Brain microvascular endothelial cell (primary cell): ENCODE measurements at regions not wholly inside any gene's neighbourhood (a gene's known extent, or its start where the extent isn't known, plus 50 kb on each side); places are given as distances from the start of the nearest gene placed in this dataset.

Experiments used
- DNase-seq: peaks from one replicate; pipeline ENCODE4 v3.0.0-alpha.2; 2020
- H3K27ac ChIP-seq: fragments of 250-450 bp; sonication (Bioruptor Pico); 2 replicates; pipeline ENCODE4 v1.5.1; 2020; ENCODE audit warnings: mild to moderate bottlenecking, moderate library complexity
- H3K27me3 ChIP-seq: fragments of 250-450 bp; sonication (Bioruptor Pico); replicated peaks from 2 replicates; pipeline ENCODE4 v1.5.1; 2020; ENCODE audit warnings: mild to moderate bottlenecking
- H3K36me3 ChIP-seq: fragments of 250-450 bp; sonication (Bioruptor Pico); replicated peaks from 2 replicates; pipeline ENCODE4 v1.5.1; 2020; ENCODE audit warnings: mild to moderate bottlenecking
- H3K4me3 ChIP-seq: 2 replicates; pipeline ENCODE4 v1.5.1; 2011; ENCODE audit warnings: low read depth, mild to moderate bottlenecking, control low read depth, low read length, moderate library complexity
- CTCF ChIP-seq: IDR thresholded peaks from 2 replicates; pipeline ENCODE4 v1.5.1; 2011; ENCODE audit warnings: low read depth, mild to moderate bottlenecking, moderate library complexity, low read length, control low read depth, inconsistent platforms; ENCODE audit errors: missing control alignments
- in situ Hi-C: cut with HindIII; loops from 2 replicates; pipeline ENCODE4 v1.10.0; 2017; ENCODE audit warnings: low sequenced_read_pairs, low pct_ligation_motif_present

- Histone ChIP-seq H3K36me3 (no peaks in the 10 kb centered on the region), H3K27me3 (no peaks in the 10 kb centered on the region), H3K27ac (no peak overlapping the region), H3K4me3 (no peak overlapping the region)
- no peak for DNase-seq
- no peak for TF ChIP-seq CTCF
- in situ Hi-C loops: no loop called here
These were observed 50.1 kb upstream of the ASAP2 start for GRCh38 chr2:9156483-9156882.

GRCh38 chr2:9154061-9154460 lies 52.6 kb upstream of the ASAP2 start:
- no peaks in the 10 kb centered on the region for H3K36me3 ChIP-seq
- DNase-seq: no peak
- in situ Hi-C loops: no loop called here
- no peak for TF ChIP-seq CTCF
- H3K27me3 ChIP-seq: no peaks in the 10 kb centered on the region
- H3K27ac ChIP-seq: no peak overlapping the region
- no peak overlapping the region for H3K4me3 ChIP-seq

- Histone ChIP-seq H3K4me3 (no peak overlapping the region), H3K27ac (no peak overlapping the region), H3K27me3 (no peaks in the 10 kb centered on the region), H3K36me3 (no peaks in the 10 kb centered on the region)
- no peak for TF ChIP-seq CTCF
- in situ Hi-C loops: no loop called here
- DNase-seq: no peak
These were observed 53.0 kb upstream of the ASAP2 start for GRCh38 chr2:9153643-9153980.

- DNase-seq: no peak
- in situ Hi-C loops: no loop called here
- no peaks in the 10 kb centered on the region for H3K36me3 ChIP-seq
- H3K27ac ChIP-seq: no peak overlapping the region
- TF ChIP-seq CTCF: no peak
- H3K4me3 ChIP-seq: no peak overlapping the region
- H3K27me3 ChIP-seq: no peaks in the 10 kb centered on the region
These were observed 53.5 kb upstream of the ASAP2 start for GRCh38 chr2:9152975-9153642.

- in situ Hi-C loops: no loop called here
- Histone ChIP-seq H3K27me3 (no peaks in the 10 kb centered on the region), H3K4me3 (no peak overlapping the region), H3K36me3 (no peaks in the 10 kb centered on the region), H3K27ac (no peak overlapping the region)
- DNase-seq: no peak
- TF ChIP-seq CTCF: no peak
These were observed 55.7 kb upstream of the ASAP2 start for GRCh38 chr2:9150906-9151305.

- Histone ChIP-seq H3K36me3 (no peaks in the 10 kb centered on the region), H3K4me3 (no peak overlapping the region), H3K27me3 (no peaks in the 10 kb centered on the region), H3K27ac (no peak overlapping the region)
- DNase-seq: no peak
- in situ Hi-C loops: no loop called here
- TF ChIP-seq CTCF: no peak
These were observed 56.1 kb upstream of the ASAP2 start for GRCh38 chr2:9150568-9150900.
